Peyer's patch (tissue), 4 donors: ENCODE measurements at regions not wholly inside any gene's neighbourhood (a gene's known extent, or its start where the extent isn't known, plus 50 kb on each side); places are given as distances from the start of the nearest gene placed in this dataset.
A peak's percentile ranks its signal among the peaks of the same experiment; 100 is the strongest.

Experiments used
- DNase-seq, 3 donors: peaks; one replicate each; pipeline ENCODE4 v3.0.0-alpha.2; 2017 to 2019
- H3K27ac ChIP-seq, 4 donors: fragments of 200-600 bp; sonication (generic); one replicate each; pipeline ENCODE4 v1.5.1; 2016 to 2019
- H3K27me3 ChIP-seq, 2 donors: fragments of 200-600 bp; sonication (generic); one replicate each; pipeline ENCODE4 v1.5.1; 2019
- H3K36me3 ChIP-seq, 3 donors: fragments of 200-600 bp; sonication (generic); one replicate each; pipeline ENCODE4 v1.5.1; 2016 to 2019
- H3K4me1 ChIP-seq, 4 donors: fragments of 200-600 bp; sonication (generic); one replicate each; pipeline ENCODE4 v1.5.1; 2016 to 2019
- H3K4me3 ChIP-seq, 4 donors: fragments of 200-600 bp; sonication (generic); 1 replicate in 3 of 4; 2 replicates in 1 of 4; pipeline ENCODE4 v1.5.1; 2016 to 2019; ENCODE audit warnings: mild to moderate bottlenecking in 1 of 4
- H3K9me3 ChIP-seq, 4 donors: fragments of 200-600 bp; sonication (generic); one replicate each; pipeline ENCODE4 v1.5.1; 2016 to 2019; ENCODE audit warnings: mild to moderate bottlenecking in 1 of 4
- POLR2A ChIP-seq, 2 donors: fragments of 450-650 bp; IDR thresholded peaks; one replicate each; pipeline ENCODE4 v1.5.1; 2017; ENCODE audit warnings: antibody characterized with exemption in 2 of 2, mild to moderate bottlenecking in 2 of 2, moderate library complexity in 2 of 2
- TF ChIP-seq, protein P1 (sequence below), 6 experiments: fragments of 450-650 bp in 4 of 6; fragments of 200-600 bp in 2 of 6; sonication (generic) in 1 of 6; IDR thresholded peaks; one replicate each; pipeline ENCODE4 v1.5.1; 2017 to 2019; ENCODE audit warnings: antibody characterized with exemption in 6 of 6, mild to moderate bottlenecking in 3 of 6, moderate library complexity in 1 of 6

DNA sequence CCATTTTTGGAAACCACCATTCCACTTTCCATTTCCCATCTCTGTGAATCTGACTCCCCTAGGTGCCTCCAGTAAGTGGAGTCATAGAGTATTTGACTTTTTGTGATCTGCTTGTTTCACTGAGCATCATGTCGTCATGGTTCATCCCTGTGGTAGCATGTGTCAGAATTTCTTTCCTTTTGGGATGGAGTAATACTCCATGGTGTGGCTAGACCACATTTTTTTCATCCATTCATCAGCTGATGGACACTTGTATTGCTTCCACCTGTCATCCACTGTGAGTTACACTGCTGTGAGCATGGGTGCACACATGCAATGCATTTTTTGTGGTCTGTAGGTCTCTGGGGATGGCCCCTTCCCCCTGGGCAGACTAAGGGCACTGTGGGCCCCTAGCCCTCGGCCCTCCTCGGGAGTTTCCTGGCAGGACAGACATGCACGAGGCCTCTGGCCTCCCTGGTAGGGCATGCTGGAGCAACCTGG, 115.9 kb downstream of the GADD45G start:
- TF ChIP-seq, protein P1, sequence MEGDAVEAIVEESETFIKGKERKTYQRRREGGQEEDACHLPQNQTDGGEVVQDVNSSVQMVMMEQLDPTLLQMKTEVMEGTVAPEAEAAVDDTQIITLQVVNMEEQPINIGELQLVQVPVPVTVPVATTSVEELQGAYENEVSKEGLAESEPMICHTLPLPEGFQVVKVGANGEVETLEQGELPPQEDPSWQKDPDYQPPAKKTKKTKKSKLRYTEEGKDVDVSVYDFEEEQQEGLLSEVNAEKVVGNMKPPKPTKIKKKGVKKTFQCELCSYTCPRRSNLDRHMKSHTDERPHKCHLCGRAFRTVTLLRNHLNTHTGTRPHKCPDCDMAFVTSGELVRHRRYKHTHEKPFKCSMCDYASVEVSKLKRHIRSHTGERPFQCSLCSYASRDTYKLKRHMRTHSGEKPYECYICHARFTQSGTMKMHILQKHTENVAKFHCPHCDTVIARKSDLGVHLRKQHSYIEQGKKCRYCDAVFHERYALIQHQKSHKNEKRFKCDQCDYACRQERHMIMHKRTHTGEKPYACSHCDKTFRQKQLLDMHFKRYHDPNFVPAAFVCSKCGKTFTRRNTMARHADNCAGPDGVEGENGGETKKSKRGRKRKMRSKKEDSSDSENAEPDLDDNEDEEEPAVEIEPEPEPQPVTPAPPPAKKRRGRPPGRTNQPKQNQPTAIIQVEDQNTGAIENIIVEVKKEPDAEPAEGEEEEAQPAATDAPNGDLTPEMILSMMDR (IDR thresholded peaks at IDR 0.05) = no peak
- no peak for TF ChIP-seq POLR2A (IDR thresholded peaks at IDR 0.05)
- no peak overlapping the region for H3K4me3 ChIP-seq
- H3K9me3 ChIP-seq = no peaks in the 10 kb centered on the region
- peak in 1 of 3 donors; percentile 23 for DNase-seq
- no peaks in the 10 kb centered on the region for H3K4me1 ChIP-seq
- H3K36me3 ChIP-seq = no peaks in the 10 kb centered on the region
- H3K27ac ChIP-seq = no peak overlapping the region
- no peaks in the 10 kb centered on the region for H3K27me3 ChIP-seq

DNA sequence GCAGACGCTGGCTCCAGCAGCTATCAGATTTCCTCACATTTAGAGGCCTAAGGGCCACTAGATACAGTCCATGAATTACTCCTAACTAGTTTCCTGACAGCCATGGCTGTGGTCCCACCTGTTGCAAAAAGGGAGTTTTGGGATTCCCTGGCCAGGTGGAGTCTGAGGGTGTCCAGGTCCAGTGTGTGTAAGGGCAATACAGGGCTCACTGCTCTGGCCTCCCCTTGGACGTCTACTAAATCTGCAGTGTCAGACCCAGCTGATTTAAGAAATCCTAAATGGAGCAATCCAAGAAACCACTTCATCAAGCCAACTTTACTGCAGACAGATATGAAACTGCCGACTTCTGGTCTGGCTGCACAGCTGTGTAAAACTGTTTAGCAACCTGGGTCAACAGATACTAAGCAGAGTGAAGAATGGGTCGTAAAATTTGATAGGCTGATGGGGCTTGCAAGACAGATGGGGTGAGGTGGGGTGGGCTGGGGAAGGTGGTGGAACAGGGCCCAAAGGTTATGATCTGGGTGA, 116.4 kb downstream of the GADD45G start:
- TF ChIP-seq, protein P1 (IDR thresholded peaks at IDR 0.05) = no peak
- TF ChIP-seq POLR2A (IDR thresholded peaks at IDR 0.05) = no peak
- no peaks in the 10 kb centered on the region for H3K4me1 ChIP-seq
- H3K27ac ChIP-seq = no peak overlapping the region
- H3K9me3 ChIP-seq = no peaks in the 10 kb centered on the region
- H3K36me3 ChIP-seq = no peaks in the 10 kb centered on the region
- DNase-seq = peak in 1 of 3 donors; percentile 34
- no peaks in the 10 kb centered on the region for H3K27me3 ChIP-seq
- no peak overlapping the region for H3K4me3 ChIP-seq

DNA sequence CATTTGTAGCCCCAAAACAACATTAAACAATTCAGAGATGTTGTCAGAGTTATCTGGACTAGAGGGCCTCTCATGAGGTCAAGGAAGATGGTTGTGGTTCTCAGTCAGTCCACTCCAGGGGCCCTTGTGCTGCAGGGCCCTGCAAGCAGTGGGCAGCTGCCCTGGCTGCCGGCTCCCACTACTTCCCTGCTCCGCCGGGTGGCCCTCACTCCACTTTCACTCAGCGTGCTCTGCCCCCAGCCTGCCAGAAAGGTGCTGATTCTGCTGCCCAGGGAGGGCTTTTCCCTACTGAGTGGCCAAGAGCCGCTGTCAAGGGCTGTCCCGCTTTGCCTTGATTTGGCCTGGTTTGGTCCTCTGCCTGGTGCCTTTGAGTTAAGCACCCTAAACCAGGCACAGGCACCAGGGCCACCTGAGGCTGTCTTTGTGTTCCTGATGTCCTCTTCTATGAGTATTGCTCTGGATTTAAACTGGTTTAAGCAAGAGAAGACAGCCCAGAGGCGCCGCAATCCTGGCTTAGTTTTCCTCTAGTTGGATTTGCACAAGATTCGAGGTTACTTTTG, 117.2 kb downstream of the GADD45G start:
- no peaks in the 10 kb centered on the region for H3K36me3 ChIP-seq
- no peak overlapping the region for H3K27ac ChIP-seq
- TF ChIP-seq, protein P1 (IDR thresholded peaks at IDR 0.05) = no peak
- TF ChIP-seq POLR2A (IDR thresholded peaks at IDR 0.05) = no peak
- H3K9me3 ChIP-seq = no peaks in the 10 kb centered on the region
- H3K4me1 ChIP-seq = no peaks in the 10 kb centered on the region
- no peaks in the 10 kb centered on the region for H3K27me3 ChIP-seq
- H3K4me3 ChIP-seq = no peak overlapping the region
- peak in 1 of 3 donors; percentile 42 for DNase-seq

DNA sequence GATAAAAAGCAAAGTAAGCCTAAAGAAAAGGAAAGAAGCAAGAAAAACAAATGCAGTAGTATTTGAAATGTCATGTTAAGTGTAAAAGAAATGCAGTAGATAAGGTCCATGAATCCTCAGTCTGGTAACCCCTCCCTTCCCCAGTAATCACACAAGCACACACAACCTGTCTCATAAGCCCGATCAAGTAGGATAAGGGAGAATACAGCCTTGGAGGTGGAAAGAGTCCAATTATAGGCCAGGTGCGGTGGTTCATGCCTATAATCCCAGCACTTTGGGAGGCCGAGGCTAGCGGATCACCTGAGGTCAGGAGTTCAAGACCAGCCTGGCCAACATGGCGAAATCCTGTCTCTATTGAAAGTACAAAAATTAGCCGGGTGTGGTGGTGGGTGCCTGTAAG, 117.9 kb downstream of the GADD45G start:
- Histone ChIP-seq H3K4me3 (no peak overlapping the region), H3K27me3 (no peaks in the 10 kb centered on the region), H3K27ac (no peak overlapping the region), H3K9me3 (no peaks in the 10 kb centered on the region), H3K4me1 (no peaks in the 10 kb centered on the region), H3K36me3 (no peaks in the 10 kb centered on the region)
- TF ChIP-seq POLR2A (IDR thresholded peaks at IDR 0.05) = no peak
- TF ChIP-seq, protein P1 (IDR thresholded peaks at IDR 0.05) = no peak
- DNase-seq = no peak

DNA sequence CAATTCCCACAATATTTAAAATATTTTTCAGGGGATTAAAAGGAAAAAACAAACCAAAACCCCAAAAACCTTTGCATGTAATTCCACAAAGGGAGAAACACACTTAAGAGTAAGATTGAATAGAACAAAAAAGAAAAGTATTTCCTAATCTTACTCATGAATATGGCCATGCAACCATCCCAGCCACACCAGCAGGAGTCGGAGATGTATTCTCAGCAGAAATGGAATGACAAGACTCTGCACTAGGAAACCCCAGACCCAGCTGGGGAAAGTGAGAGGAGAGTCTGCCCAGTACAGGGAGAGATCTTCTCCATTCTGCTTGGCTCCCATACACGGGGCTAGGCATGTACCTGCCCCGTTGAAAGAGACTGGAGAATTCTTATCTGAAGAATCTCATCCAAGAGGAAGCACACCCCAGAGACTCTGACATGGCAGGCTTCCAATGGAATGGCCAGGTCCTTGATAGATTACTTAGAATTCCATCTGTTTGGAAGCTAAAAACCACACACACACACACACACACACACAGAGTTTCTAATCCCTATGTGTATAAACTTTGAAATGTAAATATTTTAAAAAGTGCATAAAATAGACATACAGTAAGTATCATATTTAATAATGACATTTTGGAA, 118.8 kb downstream of the GADD45G start:
- Histone ChIP-seq H3K4me1 (no peaks in the 10 kb centered on the region), H3K27me3 (no peaks in the 10 kb centered on the region), H3K9me3 (no peaks in the 10 kb centered on the region), H3K4me3 (no peak overlapping the region), H3K27ac (no peak overlapping the region), H3K36me3 (no peaks in the 10 kb centered on the region)
- TF ChIP-seq, protein P1 (IDR thresholded peaks at IDR 0.05) = no peak
- no peak for TF ChIP-seq POLR2A (IDR thresholded peaks at IDR 0.05)
- DNase-seq = peak in 1 of 3 donors; percentile 19
